HG02852 (cell line): ENCODE measurements at regions not wholly inside any gene's neighbourhood (a gene's known extent, or its start where the extent isn't known, plus 50 kb on each side); places are given as distances from the start of the nearest gene placed in this dataset.
"Not testable (repeated sequence)": the region's sequence is repeated elsewhere in the genome, so short reads cannot be mapped to it uniquely, and the experiment has no call there.

Experiments used
- ATAC-seq: cut with Tn5 transposase; IDR thresholded peaks from one replicate; pipeline ENCODE4 v1.9.1; 2021; ENCODE audit warnings: mild to moderate bottlenecking, moderate library complexity; ENCODE audit not compliant: unreplicated experiment

- no peak for ATAC-seq
These were observed 667.2 kb downstream of the EPHA7 start for GRCh38 chr6:92752114-92752513.

GRCh38 chr6:92748131-92748530 lies 671.2 kb downstream of the EPHA7 start:
- no peak for ATAC-seq

GRCh38 chr6:92737983-92738382 lies 681.4 kb downstream of the EPHA7 start:
- ATAC-seq = no peak

- ATAC-seq = no peak
These were observed 695.9 kb downstream of the EPHA7 start for GRCh38 chr6:92723390-92723931.

GRCh38 chr6:92719773-92720172 lies 699.6 kb downstream of the EPHA7 start:
- no peak for ATAC-seq

- ATAC-seq = no peak
These were observed 702.7 kb downstream of the EPHA7 start for GRCh38 chr6:92716638-92717037.

- no peak for ATAC-seq
These were observed 703.4 kb downstream of the EPHA7 start for GRCh38 chr6:92715991-92716390.

GRCh38 chr6:92714346-92714745 lies 705.0 kb downstream of the EPHA7 start:
- ATAC-seq = no peak

GRCh38 chr6:92710048-92710447 lies 709.3 kb downstream of the EPHA7 start:
- peak; percentile 94 for ATAC-seq

GRCh38 chr6:92708945-92709344 lies 710.4 kb downstream of the EPHA7 start:
- no peak for ATAC-seq

GRCh38 chr6:92708270-92708669 lies 711.1 kb downstream of the EPHA7 start:
- ATAC-seq = no peak

- no peak for ATAC-seq
These were observed 712.4 kb downstream of the EPHA7 start for GRCh38 chr6:92706976-92707375.

- no peak for ATAC-seq
These were observed 717.8 kb downstream of the EPHA7 start for GRCh38 chr6:92701425-92702096.

- ATAC-seq = no peak
These were observed 718.9 kb downstream of the EPHA7 start for GRCh38 chr6:92700411-92700810.

GRCh38 chr6:92690997-92691599 lies 728.3 kb downstream of the EPHA7 start:
- ATAC-seq = no peak

GRCh38 chr6:92688342-92688741 lies 731.0 kb downstream of the EPHA7 start:
- no peak for ATAC-seq

GRCh38 chr6:92687278-92687677 lies 732.1 kb downstream of the EPHA7 start:
- ATAC-seq = no peak

GRCh38 chr6:92684386-92684785 lies 735.0 kb downstream of the EPHA7 start:
- ATAC-seq = no peak

- no peak for ATAC-seq
These were observed 735.6 kb downstream of the EPHA7 start for GRCh38 chr6:92683748-92684147.

- ATAC-seq = no peak
These were observed 736.6 kb downstream of the EPHA7 start for GRCh38 chr6:92682516-92683398.

GRCh38 chr6:92681401-92681800 lies 738.0 kb downstream of the EPHA7 start:
- ATAC-seq = no peak

- not testable (repeated sequence) for ATAC-seq
These were observed 747.9 kb downstream of the EPHA7 start for GRCh38 chr6:92671462-92671861.
